ENCODE measurements at regions not wholly inside any gene's neighbourhood (a gene's known extent, or its start where the extent isn't known, plus 50 kb on each side); places are given as distances from the start of the nearest gene placed in this dataset.
"Not testable (repeated sequence)": the region's sequence is repeated elsewhere in the genome, so short reads cannot be mapped to it uniquely, and the experiment has no call there.

DNA sequence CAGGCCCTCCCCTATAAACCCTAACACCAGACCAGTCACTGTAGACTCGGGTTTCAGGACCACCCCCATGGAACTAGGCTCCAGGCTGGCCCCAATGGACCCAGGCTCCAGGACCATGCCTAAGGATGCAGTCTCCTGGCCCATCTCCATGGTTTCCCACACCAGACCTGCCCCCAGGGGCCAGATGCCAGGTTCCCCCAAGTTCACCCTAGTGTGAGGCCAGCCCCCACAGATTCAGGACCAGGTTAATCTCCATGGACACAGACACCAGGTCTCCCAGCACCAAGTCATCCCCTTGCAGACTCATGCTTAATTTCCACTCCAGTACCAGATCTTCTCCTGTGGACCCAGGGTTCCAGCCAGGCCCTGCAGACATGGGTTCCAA is 103.8 kb upstream of the LANCL2 start:
- no peak for DNase-seq (ENCODE audit: low read depth in 3 of 3)

GRCh38 chr7:55265328-55265727 is 99.8 kb upstream of the LANCL2 start:
- not testable (repeated sequence) for DNase-seq (ENCODE audit: low read depth in 3 of 3)

DNA sequence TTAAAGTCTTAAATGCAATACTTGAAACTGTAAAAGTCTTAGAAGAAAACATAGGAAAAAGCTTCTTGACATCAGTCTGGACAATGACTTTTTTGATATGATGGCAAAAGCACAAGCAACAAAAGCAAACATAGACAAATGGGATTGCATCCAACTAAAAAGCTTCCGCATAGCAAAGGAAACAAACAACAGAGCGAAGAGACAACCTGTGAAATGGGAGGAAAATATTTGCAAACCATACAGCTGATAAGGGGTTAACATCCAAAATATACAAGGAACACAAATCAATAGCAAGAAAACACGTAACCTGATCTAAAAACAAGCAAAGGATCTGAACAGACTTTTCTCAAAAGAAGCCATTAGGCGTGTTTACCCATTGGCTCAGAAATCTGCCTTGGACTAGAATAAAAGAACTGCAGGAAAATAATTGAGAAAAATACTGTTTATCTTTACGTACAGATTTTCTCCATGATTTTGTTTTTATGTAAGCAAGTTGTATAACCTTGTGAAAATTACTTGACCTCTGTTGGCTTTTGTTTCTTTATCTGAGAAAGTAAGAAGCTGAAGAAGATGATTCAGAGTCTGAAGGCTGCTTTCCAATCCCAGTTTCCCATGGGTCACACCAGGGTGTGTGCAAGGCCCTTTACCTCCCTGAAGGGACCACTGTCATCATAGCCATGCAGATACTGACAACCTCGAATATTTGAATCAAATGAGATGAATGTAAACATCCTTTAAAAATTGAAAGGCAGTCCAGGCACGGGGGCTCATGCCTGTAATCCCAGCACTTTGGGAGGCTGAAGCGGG is 99.1 kb upstream of the LANCL2 start:
- no peak for DNase-seq (ENCODE audit: low read depth in 3 of 3)

- no peak for DNase-seq (ENCODE audit: low read depth in 3 of 3)
These were observed 94.0 kb upstream of the LANCL2 start for GRCh38 chr7:55271069-55271626.

GRCh38 chr7:55271661-55272060 is 93.5 kb upstream of the LANCL2 start:
- DNase-seq (ENCODE audit: low read depth in 3 of 3) = no peak

DNA sequence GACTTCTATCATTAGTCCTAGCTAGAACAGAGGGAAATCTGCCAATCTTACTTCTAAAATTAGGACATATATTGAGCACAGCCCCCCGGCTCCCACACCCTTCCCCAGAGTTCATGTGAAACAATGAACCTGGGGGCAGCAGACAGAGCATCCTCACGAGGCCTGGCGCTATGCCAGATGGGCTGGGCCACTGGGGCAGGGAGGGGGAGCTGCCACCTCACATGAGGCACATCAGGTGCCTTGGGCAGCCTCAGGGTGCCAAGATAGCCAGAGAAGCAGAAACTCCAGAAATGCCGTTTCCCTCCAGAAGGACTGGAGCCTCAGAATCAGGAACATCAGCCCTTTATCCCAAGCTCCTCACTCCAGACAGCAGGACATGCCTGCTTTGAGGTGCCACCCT is 92.8 kb upstream of the LANCL2 start:
- DNase-seq (ENCODE audit: low read depth in 3 of 3) = no peak

- DNase-seq (ENCODE audit: low read depth in 3 of 3) = no peak
These were observed 91.8 kb upstream of the LANCL2 start for GRCh38 chr7:55273186-55273980.

GRCh38 chr7:55274156-55274555 is 91.0 kb upstream of the LANCL2 start:
- DNase-seq (ENCODE audit: low read depth in 3 of 3) = no peak

- DNase-seq (ENCODE audit: low read depth in 3 of 3) = no peak
These were observed 89.6 kb upstream of the LANCL2 start for GRCh38 chr7:55275291-55276200.

DNA sequence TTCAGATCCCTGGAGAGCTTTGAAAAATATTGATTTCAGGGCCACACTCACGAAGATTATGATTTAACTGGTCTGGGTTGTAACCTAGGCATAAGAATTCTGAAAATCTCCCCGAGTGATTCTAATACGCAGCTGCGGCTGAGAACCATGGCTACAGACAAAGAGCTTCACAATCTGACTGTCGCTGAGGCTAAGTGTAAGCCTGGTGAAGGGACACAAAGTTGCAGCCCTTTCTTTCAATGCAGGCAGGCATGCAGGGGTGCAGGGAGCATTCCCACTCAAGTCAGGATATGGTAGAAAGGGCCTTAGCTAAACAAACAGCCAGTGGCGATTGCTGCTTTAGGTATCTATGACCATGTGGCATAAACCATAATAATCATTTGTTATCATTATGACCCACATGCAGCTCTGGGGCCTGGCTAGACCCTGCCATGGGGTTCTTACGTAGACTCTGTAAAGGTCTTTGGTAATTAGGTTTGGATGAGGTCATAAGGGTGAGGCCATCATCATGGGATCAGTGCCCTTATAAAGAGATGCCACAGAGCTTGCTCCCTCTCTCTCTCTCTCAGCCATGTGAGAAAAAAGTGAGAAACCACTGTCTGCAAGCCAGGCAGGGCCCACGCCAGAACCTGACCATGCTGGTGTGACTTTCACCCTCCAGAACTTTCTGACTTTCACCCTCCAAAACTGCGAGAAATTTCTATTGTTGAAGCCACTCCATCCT is 88.4 kb upstream of the LANCL2 start:
- no peak for DNase-seq (ENCODE audit: low read depth in 3 of 3)

DNA sequence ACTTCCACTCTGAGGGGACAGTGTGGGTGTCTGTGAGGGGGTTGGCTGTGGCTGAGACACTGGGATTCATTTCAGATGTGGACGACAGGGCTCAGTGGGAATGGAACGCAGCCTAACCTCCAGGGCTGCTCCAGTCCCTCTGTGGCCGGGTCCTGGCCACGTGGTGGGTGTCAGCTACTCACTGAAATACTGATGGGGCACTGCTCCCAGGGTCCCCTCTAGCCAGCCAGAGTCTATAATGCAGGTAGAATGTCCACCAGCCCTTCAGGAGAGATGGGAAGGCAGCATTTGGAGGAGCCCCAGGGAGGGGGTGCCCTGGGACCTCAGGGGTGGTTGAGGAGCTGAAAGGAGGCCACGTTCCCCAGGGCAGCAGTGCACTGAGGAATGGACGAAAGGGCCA is 87.2 kb upstream of the LANCL2 start:
- no peak for DNase-seq (ENCODE audit: low read depth in 3 of 3)

- DNase-seq (ENCODE audit: low read depth in 3 of 3) = no peak
These were observed 86.8 kb upstream of the LANCL2 start for GRCh38 chr7:55278321-55278720.

DNA sequence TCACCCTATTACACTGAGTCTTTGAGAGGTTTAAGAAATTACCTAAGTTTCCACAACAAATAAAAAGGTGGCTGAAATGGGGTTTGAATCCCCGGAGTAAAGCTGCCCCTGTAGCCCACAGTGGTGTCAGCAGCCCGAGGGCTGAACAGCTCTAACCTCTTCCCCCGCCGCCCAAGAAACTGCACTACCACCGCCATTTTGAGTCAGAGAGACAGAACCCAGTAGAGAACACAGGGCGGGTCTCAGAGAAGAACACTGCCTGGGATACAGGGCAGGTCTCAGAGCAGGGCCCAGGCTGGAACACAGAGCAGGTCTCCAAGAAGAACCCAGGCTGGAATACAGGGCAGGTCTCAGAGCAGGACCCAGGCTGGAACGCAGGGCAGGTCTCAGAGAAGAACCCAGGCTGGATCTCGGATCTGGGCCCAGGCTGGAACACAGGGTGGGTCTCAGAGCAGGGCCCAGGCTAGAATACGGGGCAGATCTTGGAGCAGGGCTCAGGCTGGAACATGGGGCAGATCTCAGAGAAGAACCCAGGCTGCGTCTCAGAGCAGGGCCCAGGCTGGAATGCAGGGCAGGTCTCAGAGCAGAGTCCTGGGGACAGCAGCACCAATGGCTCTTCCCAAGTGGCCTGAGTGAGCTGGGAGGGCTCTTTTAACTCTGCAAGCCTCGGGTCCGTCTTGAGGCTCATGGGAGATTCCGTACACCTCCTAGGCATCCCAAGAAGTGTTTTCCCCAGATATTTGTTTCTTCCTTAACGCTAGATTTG is 85.9 kb upstream of the LANCL2 start:
- no peak for DNase-seq (ENCODE audit: low read depth in 3 of 3)

- peak; percentile 15 to 38 (median 28) for DNase-seq (ENCODE audit: low read depth in 3 of 3)
These were observed 85.1 kb upstream of the LANCL2 start for GRCh38 chr7:55280031-55280454.

- no peak for DNase-seq (ENCODE audit: low read depth in 3 of 3)
These were observed 79.5 kb upstream of the LANCL2 start for GRCh38 chr7:55285665-55286064.

DNA sequence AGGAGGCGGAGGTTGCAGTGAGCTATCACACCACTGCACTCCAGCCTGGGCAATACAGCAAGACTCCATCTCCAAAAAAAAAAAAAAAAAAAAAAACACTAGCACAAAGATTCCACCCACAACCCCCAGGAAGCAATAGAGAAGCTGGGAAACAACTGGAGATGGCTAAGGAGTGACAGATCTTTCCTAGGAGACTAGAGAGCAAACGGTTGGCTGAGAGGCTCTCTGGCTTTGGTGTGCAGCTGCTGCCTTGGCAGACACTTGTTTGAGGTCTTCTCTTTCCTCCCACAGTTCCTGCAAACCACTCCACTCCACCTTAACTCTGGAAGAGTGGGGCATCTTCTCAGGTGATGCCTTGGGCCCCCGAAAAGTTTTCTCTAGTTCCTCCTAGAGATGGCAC is 78.5 kb upstream of the LANCL2 start:
- DNase-seq (ENCODE audit: low read depth in 3 of 3) = no peak

DNA sequence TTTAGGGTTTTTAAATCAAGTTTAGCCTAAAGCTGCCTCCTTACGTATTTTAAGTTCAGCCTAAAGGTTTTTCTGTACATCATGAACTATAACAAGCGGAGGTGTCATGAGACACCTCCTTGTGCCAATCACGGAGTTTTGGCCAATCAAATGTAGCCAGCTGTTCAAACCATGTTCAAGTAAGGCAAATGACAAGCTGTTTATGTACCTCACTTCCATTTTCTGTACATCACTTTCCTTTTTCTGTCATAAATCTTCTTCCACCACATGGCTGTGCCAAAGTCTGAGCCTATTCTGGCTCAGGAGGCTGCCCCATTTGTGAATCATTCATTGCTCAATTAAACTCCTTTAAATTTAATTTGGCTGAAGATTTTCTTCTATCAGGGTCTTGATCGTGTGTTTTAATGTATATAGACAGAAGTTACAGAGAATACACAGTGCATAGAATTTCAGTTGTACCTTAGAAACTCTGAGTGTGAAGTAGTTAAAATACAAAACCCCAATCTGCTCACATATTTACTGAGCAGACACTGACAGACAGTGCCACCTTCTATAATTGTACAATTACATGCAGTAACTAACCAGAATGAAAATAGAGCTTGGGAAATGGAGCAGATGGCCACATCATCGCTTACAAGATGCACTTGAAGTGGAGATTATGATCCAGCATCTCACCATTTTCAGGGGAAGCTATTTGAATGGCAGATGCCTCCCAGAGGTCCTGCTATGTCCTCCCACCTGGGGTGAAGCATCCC is 76.9 kb upstream of the LANCL2 start:
- no peak for DNase-seq (ENCODE audit: low read depth in 3 of 3)

DNA sequence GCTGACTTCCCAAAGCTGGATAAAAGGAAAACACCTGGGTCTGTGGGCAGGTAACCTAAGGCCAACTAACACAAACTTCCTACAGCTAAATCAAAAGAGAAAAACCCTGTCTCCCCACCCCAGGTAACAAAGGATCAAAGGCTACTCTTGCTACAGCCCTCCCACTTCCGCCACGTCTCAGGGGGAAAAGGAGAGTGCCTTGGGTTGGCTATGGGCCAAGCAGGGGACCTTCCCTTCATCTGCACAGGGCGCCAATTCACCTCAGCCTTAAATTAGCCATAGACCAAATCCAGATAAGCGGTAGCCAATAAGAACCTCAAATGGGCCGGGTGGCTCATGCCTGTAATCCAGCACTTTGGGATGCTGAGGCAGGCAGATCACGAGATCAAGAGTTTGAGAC is 69.1 kb upstream of the LANCL2 start:
- no peak for DNase-seq (ENCODE audit: low read depth in 3 of 3)

- no peak for DNase-seq (ENCODE audit: low read depth in 3 of 3)
These were observed 65.7 kb upstream of the LANCL2 start for GRCh38 chr7:55299273-55299967.

Measured in stimulated activated CD4-positive, alpha-beta T cell treated with anti-CD3 and anti-CD28 coated beads, TNF-alpha, amount 100 ng/mL, for 24 hours (primary cell).